DMS 273 (cell line): ENCODE measurements at regions not wholly inside any gene's neighbourhood (a gene's known extent, or its start where the extent isn't known, plus 50 kb on each side); places are given as distances from the start of the nearest gene placed in this dataset.
"Not testable (repeated sequence)": the region's sequence is repeated elsewhere in the genome, so short reads cannot be mapped to it uniquely, and the experiment has no call there.

Experiments
- DNase-seq: peaks from one replicate; lab custom pipeline; 2025; ENCODE audit not compliant: unreplicated experiment; lab: John Stamatoyannopoulos, UW

DNA sequence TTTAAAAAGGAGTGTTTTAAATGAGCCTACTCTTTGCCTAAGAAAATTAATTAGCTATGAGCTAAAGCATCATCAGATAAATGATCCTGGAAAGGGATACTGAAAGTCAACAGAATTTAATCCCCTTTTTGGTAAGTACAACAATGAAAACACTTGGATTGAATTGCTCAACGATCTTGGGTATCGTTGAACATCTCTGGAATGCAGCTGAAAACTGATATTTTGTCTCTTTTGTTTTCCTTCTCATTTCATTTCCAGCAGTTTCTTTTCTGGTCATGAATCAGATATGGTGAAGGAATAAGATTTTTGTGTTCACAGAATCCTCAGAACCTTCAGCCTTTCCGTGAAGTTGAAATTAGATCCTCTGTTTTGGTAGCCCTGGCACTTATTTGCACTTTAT is 771.2 kb downstream of the FSCB start:
- DNase-seq, result no peak

DNA sequence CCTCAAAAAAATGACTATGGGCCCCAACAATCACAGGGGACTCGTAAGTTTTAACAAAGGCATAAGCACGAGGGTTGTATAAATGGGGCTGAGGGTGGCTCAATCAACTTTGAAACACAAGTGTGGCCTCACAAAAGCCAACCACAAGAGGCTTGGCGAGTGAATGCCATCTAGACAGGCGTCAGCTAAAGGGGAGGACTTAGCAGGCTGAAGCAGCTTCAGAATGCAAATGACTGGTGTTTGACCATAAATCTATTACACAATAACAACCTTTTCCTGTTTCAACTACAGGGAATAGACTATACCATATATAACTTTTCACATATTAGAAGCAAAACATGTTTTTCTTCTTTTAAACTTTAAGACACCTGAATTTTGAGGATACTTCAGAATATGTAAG is 777.9 kb downstream of the FSCB start:
- DNase-seq, result peak; percentile 1

DNA sequence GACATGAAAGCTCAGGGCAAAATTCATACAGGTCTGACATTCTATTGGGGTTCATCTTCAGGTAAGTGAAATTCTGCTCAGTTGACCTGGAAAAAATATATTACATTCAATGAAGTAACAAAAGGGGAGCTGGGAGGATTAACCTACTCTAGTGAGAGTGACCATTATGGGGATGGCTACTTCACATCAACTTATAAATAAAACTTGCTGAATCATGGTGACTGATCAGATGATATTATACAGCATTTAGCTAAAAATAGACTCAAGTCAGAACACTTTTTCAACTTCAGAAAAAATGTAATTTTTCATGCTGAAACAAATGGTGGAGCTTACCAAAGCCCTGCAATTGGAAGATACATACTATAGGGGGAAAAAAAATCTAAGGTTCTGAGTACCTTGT is 800.2 kb downstream of the FSCB start:
- no peak for DNase-seq

DNA sequence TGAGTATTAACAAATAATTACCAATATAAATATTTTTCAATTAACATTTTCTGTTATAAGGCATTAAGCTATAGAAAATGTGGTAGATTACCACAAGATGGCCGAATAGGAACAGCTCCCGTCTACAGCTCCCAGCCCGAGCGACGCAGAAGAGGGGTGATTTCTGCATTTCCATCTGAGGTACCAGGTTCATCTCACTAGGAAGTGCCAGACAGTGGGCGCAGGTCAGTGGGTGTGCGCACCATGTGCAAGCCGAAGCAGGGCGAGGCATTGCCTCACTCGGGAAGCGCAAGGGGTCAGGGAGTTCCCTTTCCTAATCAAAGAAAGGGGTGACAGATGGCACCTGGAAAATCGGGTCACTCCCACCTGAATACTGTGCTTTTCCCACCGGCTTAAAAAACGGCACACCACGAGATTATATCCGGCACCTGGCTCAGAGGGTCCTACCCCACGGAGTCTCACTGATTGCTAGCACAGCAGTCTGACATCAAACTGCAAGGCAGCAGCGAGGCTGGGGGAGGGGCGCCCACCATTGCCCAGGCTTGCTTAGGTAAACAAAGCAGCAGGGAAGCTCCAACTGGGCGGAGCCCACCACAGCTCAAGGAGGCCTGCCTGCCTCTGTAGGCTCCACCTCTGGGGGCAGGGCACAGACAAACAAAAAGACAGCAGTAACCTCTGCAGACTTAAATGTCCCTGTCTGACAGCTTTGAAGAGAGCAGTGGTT is 808.4 kb downstream of the FSCB start:
- DNase-seq, result not testable (repeated sequence)

DNA sequence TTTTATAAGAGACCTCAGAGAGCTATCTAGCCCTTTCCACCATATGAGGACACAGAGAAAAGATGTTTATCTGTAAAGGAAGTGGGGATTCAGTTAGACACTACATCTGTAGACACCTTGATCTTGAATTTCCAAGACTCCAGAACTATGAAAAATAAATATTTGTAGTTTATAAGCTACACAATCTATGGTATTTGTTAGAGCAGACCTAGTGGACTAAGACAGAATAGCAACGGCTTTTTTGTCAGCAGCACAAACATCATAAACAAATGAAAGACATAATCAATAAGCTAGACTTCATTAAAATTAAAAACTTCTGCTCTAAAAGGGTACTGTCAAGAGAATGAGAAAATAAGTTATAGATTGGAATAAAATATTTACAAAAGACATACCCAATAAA is 810.1 kb downstream of the FSCB start:
- DNase-seq, result no peak

DNA sequence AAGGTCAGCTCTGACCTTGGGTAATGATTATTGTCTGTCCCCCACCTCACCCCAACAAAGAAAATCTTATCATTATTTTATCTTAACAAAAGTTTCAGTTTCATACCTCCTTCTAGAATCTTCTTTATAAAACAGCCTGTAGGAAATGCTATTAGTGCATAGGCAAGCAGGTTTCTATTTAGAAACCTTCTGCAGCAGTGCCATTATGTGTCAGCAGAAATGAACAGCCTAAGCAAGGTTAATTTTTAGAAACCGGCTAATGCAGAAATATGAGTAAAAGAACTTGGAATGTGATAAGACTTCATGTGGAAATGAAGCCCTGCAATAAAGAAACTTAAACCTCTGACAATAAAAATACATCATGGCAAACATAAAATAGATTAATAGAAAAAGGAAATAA is 814.4 kb downstream of the FSCB start:
- DNase-seq, result no peak

DNA sequence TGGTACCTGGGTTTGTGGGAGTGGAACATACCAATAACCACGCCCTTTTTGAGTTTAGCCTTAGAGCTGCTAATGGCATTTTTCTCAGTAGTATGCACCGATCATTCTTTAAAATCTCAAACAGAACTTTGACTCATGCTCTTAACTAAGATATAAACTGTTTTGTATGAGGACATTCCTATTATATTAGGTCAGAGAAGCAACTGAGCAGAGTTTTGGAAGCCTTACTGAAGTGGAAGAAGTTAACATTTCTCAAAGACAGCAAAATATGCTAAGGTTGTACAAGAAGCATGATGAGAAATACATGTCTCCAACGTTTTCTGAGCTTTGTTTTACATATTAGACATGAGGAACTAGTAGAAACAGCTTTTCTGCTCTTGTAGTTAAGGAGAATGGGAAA is 819.2 kb downstream of the FSCB start:
- DNase-seq, result no peak

DNA sequence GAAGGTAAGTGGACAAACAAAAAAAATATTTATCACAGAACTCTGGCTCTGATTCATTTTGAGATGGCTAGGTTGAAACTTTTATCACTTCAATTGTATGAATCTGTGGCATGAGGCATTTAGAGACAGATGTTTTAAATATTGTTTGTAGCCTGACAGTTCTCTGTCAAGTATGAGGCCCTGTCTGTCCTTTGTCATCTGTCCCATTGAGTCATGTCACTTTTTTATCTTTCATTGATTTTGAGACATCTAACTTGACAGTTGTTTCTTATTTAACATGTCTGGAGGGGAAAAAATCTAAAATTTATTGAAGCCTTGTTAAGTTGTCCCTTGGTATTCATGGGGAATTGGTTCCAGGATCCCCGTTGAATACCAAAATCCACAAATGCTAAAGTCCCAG is 829.5 kb downstream of the FSCB start:
- no peak for DNase-seq

DNA sequence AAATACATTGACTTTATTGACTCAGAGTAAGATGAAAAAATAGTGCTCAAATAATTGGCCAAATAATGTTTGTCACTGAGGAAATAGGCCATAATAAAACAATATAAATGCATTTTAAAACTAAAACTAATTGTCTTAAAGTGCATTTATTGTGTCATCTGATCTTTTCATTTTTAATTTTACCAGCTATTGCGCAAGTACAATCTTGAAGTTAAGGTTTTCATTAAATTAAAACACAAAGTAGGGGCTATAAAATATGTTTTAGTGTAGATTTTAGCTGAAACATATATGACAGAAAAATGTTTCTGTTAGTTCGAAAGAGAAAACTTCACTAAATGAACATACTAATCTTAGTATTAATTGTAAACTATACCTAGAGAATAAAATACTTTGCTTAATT is 832.8 kb downstream of the FSCB start:
- DNase-seq, result no peak

DNA sequence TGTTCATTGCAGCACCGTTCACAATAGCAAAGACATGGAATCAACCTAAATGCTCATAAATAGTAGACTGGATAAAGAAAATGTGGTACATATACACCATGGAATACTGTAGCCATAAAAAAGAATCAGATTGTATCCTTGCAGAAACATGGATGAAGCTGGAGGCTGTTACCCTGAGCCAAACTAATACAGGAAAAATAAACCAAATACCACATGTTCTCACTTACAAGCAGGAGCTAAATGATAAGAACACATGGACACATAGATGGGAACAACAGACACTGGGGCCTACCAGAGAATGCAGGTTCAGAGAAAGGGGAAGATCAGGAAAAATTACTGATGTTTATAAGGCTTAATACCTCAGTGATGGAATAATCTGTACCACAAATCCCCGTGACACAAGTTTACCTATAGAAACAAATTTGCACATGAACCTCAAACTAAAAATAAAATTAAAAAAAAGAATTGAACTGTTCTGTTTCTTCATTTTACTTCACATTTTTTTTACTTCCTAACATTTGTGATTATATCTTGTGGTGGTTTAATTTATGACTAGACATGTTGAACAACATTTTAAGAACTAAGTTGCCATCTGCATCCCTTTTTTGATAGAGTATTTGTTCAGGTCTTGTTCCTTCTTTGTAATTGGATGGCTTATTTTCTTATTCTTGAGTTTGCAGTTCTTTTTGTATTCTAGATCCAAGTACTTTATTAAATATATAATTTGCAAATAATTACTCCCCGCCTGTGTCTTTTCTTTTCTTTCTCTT is 835.2 kb downstream of the FSCB start:
- DNase-seq, result no peak

DNA sequence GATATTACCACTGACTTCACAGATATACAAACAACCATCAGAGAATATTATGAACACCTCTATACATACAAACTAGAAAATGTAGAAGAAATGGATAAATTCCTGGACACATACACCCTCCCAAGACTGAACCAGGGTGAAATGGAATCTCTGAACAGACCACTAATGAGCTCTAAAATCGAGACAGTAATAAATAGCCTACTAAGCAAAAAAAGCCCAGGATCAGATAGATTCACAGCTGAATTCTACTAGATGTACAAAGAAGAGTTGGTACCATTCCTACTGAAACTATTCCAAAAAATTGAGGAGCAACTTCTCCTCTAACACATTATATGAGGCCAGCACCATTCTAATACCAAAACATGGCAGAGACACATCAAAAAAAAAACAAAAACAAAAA is 837.7 kb downstream of the FSCB start:
- no peak for DNase-seq

DNA sequence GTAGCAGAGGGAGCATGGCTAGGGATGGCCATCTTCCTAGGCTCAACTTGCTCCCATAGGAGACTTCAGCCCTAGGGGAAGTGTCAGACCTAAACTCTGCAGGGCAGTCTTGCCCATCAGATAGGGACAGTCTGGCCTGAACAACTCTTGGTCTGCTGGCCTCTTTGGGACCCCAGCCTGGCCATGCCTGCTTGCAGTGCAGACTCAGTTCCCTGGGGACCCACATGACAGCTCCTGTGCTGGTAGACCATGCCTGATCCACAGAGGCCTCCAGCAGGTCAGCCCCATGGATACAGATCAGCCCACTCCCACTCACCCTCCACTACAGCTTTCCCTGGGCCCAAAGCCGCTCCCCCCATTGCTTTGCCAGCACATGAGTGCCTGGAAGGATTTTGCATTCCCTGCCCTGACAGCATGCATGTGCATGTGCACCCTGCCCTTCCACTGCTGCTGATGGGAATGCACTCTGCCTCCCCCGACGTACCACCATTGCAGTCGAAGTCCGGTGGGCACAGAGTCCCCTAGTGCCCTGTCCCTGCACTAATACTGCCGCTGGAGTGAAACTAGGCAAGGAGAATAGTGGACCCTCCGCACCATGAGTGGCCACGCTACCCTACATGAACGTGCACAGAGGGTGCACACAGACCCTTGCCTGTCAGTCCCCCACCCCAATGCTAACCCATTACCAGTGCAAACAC is 841.4 kb downstream of the FSCB start:
- no peak for DNase-seq

DNA sequence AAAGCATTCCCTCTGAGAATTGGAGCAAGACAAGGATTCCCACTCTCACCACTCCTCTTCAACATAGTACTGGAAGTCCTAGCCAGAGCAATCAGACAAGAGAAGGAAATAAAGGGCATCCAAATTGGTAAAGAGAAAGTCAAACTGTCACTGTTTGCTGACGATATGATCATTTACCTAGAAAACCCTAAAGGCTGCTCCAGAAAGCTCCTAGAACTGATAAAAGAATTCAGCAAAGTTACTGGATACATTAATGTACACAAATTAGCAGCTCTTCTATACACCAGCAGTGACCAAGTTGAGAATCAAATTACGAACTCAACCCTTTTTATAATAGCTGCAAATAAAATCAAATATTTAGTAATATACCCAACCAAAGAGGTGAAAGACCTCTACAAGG is 851.9 kb downstream of the FSCB start:
- DNase-seq, result not testable (repeated sequence)

DNA sequence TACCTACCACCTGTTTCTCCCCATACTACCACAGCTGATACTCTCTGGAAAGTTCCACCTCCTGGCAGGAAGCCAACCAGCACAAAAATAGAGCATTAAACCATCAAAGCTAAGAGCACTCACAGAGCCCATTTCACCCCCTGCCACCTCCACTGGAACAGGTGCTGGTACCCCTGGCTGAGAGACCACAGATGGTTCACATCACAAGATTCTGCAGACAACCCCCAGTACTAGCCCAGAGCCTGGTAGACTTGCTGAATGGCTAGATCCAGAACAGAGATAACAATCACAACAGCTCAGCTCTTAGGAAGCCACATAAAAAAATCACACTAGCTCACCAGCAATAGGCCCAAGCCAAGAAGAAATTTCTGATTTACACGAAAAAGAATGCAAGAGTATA is 855.2 kb downstream of the FSCB start:
- peak; percentile 15 for DNase-seq

DNA sequence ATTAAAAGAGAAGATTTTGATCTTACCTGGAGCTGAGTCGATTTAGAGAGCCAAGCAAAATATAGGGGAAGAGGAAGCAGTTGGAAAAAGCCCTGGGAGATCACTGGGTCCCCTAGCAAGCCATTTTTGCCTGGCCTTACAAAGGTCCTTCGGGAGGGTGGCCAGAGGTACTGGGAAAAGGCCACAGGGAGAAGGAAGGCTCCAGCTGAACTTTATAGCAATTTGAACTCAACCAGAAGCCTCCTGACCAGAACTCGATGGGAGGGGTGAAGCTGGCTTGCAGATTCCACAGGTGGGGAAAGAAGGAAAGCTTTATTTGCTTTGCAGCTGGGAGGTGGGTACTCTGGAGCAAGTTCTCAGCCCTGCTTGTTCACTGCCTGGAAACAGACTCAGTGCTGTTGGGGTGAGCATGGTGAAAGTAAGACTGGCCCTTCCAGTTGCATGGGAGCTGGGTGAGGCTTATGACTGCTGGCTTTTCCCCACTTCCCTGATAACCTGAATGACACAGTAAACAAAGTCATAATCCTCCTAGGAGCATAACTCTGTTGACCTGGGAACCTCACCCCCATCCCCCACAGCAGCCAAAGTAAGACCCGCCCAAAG is 855.8 kb downstream of the FSCB start:
- no peak for DNase-seq

DNA sequence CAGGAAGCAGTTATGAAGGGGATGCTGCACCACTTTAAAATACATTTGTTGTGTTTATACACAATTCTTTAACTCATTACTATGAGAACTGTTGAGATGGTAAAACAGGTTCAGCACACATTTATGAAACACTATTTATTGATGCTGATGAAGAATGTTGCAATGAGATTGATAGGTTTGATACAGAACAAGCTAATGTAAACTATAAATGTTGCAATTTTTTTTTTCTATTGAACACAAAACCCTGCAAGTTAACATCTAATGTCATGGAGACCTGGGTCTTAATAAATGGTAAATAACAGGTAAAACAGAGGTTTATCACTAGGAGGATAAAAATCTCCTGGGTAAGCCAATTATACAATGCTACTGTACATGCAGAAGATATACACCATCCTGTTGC is 857.6 kb downstream of the FSCB start:
- no peak for DNase-seq

DNA sequence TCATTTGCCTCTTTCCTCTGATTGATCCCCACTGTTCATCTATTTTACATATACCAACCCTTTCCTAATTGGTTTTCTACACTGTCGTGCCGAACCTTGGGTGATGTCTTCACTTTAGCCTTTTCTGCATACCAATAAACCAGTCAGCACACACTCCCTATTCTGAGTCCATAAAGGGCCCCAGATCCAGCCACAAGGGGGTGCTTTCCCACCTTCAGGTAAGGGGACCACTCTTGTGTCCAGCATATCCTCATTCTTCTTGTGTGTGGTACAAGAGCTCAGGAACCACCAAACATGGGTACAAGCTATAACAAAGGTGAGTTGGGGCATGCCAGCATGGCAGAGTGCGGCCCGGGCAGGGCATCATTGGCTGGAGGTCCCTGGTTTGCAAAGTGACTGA is 859.8 kb downstream of the FSCB start:
- peak; percentile 13 for DNase-seq

DNA sequence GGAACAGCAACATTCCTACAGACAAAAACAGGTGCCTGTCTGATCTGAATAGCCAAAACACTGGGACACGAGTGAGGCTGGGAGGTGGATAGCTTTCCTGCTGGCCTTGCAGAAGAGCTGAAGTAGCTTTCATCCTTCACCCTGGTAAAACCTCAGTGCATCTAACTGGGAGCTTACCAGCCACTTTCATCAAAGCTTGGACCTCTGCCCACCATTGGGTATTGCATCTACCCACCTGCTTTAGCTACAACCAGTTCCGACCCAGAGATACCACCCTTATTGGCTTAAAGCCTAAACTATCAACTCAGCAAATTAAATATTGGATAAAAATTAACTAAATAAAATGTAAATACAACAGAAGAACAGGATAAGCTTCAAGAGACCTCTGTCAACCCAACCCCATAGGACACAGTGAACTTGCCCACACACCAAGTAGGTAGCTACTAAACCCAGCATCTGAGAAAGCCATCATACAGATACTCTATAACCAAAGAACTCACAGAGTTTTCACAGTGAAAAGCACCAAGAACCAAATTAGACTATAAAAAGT is 866.3 kb downstream of the FSCB start:
- no peak for DNase-seq

DNA sequence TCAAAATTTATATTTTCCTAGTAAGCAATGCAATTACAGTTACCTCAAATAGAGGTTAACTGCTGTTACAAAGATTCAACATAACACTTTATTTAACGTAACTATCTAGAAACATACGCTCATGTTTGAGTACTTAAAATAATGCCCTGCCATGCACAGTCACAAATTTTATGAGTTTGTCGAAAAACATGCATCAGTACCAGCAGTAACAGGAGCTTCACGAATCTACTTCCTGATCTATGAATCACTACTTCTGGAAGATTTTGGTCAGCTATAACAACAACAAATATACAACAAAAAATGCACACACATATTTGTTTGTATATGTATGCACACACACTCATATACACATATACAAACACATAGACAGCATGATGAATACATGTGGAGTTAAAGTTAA is 881.8 kb downstream of the FSCB start:
- no peak for DNase-seq

DNA sequence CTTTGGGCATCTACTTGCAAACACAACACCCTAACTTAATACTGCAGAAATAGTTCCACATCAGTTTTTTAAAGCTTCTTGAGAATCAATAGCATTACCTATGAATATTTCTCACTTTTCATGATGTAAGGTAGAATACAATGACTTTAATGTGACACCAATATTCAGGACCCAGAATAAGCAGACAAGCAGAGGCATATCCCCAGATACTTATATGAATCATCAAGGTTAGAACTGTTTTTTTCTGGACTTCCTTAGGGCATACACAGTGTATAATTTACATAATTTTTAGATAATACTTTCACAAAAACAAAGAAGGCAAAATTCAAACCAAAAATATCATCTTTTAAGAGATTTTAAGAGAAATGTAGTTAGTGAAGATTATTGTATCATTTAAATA is 885.8 kb downstream of the FSCB start:
- no peak for DNase-seq

DNA sequence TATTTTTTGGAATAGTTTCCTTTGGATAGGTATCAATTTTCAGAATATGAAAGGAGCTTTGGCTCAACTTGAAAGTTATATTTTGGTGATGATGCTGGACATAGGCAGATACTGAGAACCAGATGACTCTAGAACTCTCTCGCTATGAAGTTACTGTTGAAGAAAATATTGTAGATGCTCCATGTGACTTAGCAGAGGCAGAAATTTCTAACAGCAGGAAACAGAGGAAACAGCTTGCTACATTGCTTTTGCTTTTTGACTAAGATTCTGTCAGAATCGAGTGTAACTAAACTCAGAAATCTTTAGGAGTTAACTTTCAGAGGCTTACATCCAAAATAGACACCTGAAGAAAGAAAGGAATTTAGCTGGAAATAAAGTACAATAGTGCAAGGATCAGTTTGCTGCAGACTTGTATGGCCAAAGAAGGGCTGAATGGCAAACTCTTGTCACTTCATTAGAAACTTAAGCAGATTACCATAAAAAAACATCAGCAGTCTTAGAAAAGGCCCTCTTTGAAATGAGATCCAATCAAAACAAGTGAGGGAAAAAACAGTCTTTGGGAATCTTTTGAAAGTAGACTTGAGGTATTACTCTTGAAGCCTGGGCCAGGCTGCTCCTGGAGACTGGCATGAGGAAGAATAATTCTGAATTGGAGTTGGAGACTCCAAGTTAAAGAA is 911.8 kb downstream of the FSCB start:
- DNase-seq, result no peak
